HCT116 (cell line): ENCODE measurements at regions not wholly inside any gene's neighbourhood (a gene's known extent, or its start where the extent isn't known, plus 50 kb on each side); places are given as distances from the start of the nearest gene placed in this dataset.

Experiments
- CEBPB ChIP-seq: IDR thresholded peaks from 2 replicates; pipeline ENCODE4 v1.6.1; 2012; ENCODE audit warnings: low read depth
- CTCF ChIP-seq, 3 experiments: fragments of 200-600 bp in 1 of 3; sonication (generic) in 1 of 3; IDR thresholded peaks in 2 of 3; conservative IDR thresholded peaks in 1 of 3; 2 replicates each; pipeline ENCODE4 v1.5.1; 2012 to 2017; ENCODE audit warnings: low read depth in 2 of 3, low read length in 2 of 3, antibody characterized with exemption in 1 of 3, borderline replicate concordance in 1 of 3, control low read depth in 1 of 3, mild to moderate bottlenecking in 1 of 3, mixed read lengths in 1 of 3, mixed run types in 1 of 3, moderate library complexity in 1 of 3; ENCODE audit not compliant: insufficient read depth in 1 of 3
- EGR1 ChIP-seq: IDR thresholded peaks from 2 replicates; pipeline ENCODE4 v1.6.1; 2012; ENCODE audit warnings: low read depth
- EZH2 ChIP-seq: fragments of 200-600 bp; sonication (generic); IDR thresholded peaks from 2 replicates; pipeline ENCODE4 v1.6.1; 2017; ENCODE audit warnings: antibody characterized with exemption, mixed run types
- EZH2phosphoT487 ChIP-seq: fragments of 200-600 bp; IDR thresholded peaks from 2 replicates; pipeline ENCODE4 v1.6.1; 2018; ENCODE audit warnings: antibody characterized with exemption, borderline replicate concordance
- MAX ChIP-seq: IDR thresholded peaks from 2 replicates; pipeline ENCODE4 v1.6.1; 2012
- POLR2A ChIP-seq: IDR thresholded peaks from 2 replicates; pipeline ENCODE4 v1.7.0; 2011; ENCODE audit warnings: borderline replicate concordance; ENCODE audit not compliant: insufficient read depth, insufficient read length; ENCODE audit errors: extremely low read depth
- POLR2AphosphoS5 ChIP-seq: IDR thresholded peaks from 2 replicates; pipeline ENCODE4 v1.6.1; 2011; ENCODE audit warnings: mild to moderate bottlenecking, low read depth, low read length, moderate library complexity
- RAD21 ChIP-seq: IDR thresholded peaks from 2 replicates; pipeline ENCODE4 v1.6.1; 2012; ENCODE audit warnings: low read depth, mild to moderate bottlenecking
- REST ChIP-seq: IDR thresholded peaks from 2 replicates; pipeline ENCODE4 v1.6.1; 2012; ENCODE audit warnings: low read depth
- TCF7L2 ChIP-seq: IDR thresholded peaks from 2 replicates; pipeline ENCODE4 v1.7.0; 2011; ENCODE audit warnings: borderline replicate concordance, inconsistent platforms; ENCODE audit not compliant: insufficient read depth, insufficient read length; ENCODE audit errors: extremely low read depth
- YY1 ChIP-seq: IDR thresholded peaks from 2 replicates; pipeline ENCODE4 v1.6.1; 2011; ENCODE audit warnings: low read length, low read depth, moderate library complexity, mild to moderate bottlenecking; ENCODE audit not compliant: insufficient replicate concordance; ENCODE audit errors: extremely low read depth
- TF ChIP-seq, protein P1 (sequence below): IDR thresholded peaks from 2 replicates; pipeline ENCODE4 v1.6.1; 2012

- TF ChIP-seq CTCF (IDR thresholded peaks at IDR 0.05 in 2 of 3, conservative IDR thresholded peaks at IDR 0.05 in 1 of 3; ENCODE audit: borderline replicate concordance in 1 of 3, insufficient read depth in 1 of 3, low read depth in 2 of 3, low read length in 2 of 3): no peak
- TF ChIP-seq REST: no peak
- TF ChIP-seq, protein P1, sequence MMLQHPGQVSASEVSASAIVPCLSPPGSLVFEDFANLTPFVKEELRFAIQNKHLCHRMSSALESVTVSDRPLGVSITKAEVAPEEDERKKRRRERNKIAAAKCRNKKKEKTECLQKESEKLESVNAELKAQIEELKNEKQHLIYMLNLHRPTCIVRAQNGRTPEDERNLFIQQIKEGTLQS: no peak
- no peak for TF ChIP-seq EZH2
- no peak for TF ChIP-seq EZH2phosphoT487
- TF ChIP-seq EGR1: no peak
- no peak for TF ChIP-seq POLR2A
- no peak for TF ChIP-seq POLR2AphosphoS5
- no peak for TF ChIP-seq TCF7L2
- no peak for TF ChIP-seq MAX
- no peak for TF ChIP-seq YY1
- no peak for TF ChIP-seq RAD21
- no peak for TF ChIP-seq CEBPB
Observed at GRCh38 chr1:58852731-58853485, 69.1 kb upstream of the JUN start.
